DMS153 (cell line): ENCODE measurements at regions not wholly inside any gene's neighbourhood (a gene's known extent, or its start where the extent isn't known, plus 50 kb on each side); places are given as distances from the start of the nearest gene placed in this dataset.

Experiments used
- DNase-seq: peaks from one replicate; lab custom pipeline; 2025; lab: John Stamatoyannopoulos, UW

GRCh38 chr2:19846567-19846966, 55.2 kb downstream of the TTC32 start:
- no peak for DNase-seq

- DNase-seq, result peak; percentile 36
Measured at GRCh38 chr2:19846030-19846429, 55.8 kb downstream of the TTC32 start.

- DNase-seq, result no peak
Measured at GRCh38 chr2:19845323-19845920, 56.4 kb downstream of the TTC32 start.

GRCh38 chr2:19844750-19845149, 57.0 kb downstream of the TTC32 start:
- no peak for DNase-seq

- DNase-seq, result no peak
Measured at GRCh38 chr2:19843992-19844515, 57.7 kb downstream of the TTC32 start.

GRCh38 chr2:19841918-19842693, 59.7 kb downstream of the TTC32 start:
- no peak for DNase-seq

GRCh38 chr2:19839438-19839837, 62.3 kb downstream of the TTC32 start:
- no peak for DNase-seq

GRCh38 chr2:19838616-19839015, 63.2 kb downstream of the TTC32 start:
- no peak for DNase-seq

GRCh38 chr2:19837235-19837766, 64.5 kb downstream of the TTC32 start:
- DNase-seq, result no peak

GRCh38 chr2:19835781-19836281, 66.0 kb downstream of the TTC32 start:
- no peak for DNase-seq

GRCh38 chr2:19833978-19834377, 67.8 kb downstream of the TTC32 start:
- no peak for DNase-seq

- no peak for DNase-seq
Measured at GRCh38 chr2:19829672-19830071, 72.1 kb downstream of the TTC32 start.

GRCh38 chr2:19826874-19827273, 74.9 kb downstream of the TTC32 start:
- no peak for DNase-seq

- DNase-seq, result no peak
Measured at GRCh38 chr2:19823507-19823906, 78.3 kb downstream of the TTC32 start.

GRCh38 chr2:19819097-19820065, 82.4 kb downstream of the TTC32 start:
- DNase-seq, result no peak

- no peak for DNase-seq
Measured at GRCh38 chr2:19818543-19818942, 83.2 kb downstream of the TTC32 start.

GRCh38 chr2:19818039-19818438, 83.7 kb downstream of the TTC32 start:
- no peak for DNase-seq

- DNase-seq, result no peak
Measured at GRCh38 chr2:19815746-19816145, 86.0 kb downstream of the TTC32 start.

GRCh38 chr2:19812166-19812565, 89.6 kb downstream of the TTC32 start:
- no peak for DNase-seq

- DNase-seq, result no peak
Measured at GRCh38 chr2:19811186-19811585, 90.6 kb downstream of the TTC32 start.

GRCh38 chr2:19810637-19811036, 91.1 kb downstream of the TTC32 start:
- no peak for DNase-seq

- no peak for DNase-seq
Measured at GRCh38 chr2:19810148-19810547, 91.6 kb downstream of the TTC32 start.
